ENCODE measurements at regions not wholly inside any gene's neighbourhood (a gene's known extent, or its start where the extent isn't known, plus 50 kb on each side); places are given as distances from the start of the nearest gene placed in this dataset.

DNA sequence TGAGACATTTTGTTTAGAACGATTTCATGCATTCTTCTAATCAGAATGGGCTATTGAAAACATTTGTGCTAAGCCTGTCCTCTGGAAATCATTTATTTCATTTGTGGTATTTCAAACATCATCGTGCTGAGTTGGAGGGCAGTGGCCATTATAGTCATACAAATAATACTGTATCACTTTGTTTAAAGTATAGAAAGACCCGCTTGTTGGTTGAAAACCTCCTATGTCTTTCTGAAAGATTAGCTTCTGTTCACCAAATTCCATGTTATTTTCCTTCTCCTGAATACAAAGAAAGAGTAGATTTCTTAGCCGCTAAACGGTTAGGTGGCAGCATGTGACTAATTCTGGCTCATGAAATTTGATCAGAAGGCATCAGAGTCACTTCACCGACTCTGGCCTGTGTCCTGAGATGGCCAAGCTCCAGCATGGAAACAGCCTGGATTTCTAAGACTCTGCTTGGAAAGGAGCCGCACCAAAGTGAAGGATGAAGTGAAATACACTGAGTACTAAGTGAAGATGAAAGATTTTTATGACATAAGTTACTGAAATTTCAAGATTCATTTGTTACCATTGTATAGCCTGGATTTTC is 355.1 kb downstream of the USP25 start:
- H3K4me3 ChIP-seq (ENCODE audit: severe bottlenecking): no peak overlapping the region
- no peaks in the 10 kb centered on the region for H3K9me3 ChIP-seq (ENCODE audit: severe bottlenecking)
- no peak for ATAC-seq (ENCODE audit: low read depth)
- TF ChIP-seq, protein P1, sequence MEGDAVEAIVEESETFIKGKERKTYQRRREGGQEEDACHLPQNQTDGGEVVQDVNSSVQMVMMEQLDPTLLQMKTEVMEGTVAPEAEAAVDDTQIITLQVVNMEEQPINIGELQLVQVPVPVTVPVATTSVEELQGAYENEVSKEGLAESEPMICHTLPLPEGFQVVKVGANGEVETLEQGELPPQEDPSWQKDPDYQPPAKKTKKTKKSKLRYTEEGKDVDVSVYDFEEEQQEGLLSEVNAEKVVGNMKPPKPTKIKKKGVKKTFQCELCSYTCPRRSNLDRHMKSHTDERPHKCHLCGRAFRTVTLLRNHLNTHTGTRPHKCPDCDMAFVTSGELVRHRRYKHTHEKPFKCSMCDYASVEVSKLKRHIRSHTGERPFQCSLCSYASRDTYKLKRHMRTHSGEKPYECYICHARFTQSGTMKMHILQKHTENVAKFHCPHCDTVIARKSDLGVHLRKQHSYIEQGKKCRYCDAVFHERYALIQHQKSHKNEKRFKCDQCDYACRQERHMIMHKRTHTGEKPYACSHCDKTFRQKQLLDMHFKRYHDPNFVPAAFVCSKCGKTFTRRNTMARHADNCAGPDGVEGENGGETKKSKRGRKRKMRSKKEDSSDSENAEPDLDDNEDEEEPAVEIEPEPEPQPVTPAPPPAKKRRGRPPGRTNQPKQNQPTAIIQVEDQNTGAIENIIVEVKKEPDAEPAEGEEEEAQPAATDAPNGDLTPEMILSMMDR (IDR thresholded peaks at IDR 0.05; ENCODE audit: poor library complexity, severe bottlenecking): no peak
- H3K36me3 ChIP-seq (ENCODE audit: low read depth): no peaks in the 10 kb centered on the region
- no peak for DNase-seq (ENCODE audit: low spot score)
- peaks cover 11% of the 10 kb centered on the region for H3K4me1 ChIP-seq (ENCODE audit: insufficient read depth, poor library complexity, severe bottlenecking)
- H3K27ac ChIP-seq (ENCODE audit: poor library complexity, severe bottlenecking): no peak overlapping the region
- H3K27me3 ChIP-seq (ENCODE audit: insufficient read depth, poor library complexity, severe bottlenecking): no peaks in the 10 kb centered on the region

DNA sequence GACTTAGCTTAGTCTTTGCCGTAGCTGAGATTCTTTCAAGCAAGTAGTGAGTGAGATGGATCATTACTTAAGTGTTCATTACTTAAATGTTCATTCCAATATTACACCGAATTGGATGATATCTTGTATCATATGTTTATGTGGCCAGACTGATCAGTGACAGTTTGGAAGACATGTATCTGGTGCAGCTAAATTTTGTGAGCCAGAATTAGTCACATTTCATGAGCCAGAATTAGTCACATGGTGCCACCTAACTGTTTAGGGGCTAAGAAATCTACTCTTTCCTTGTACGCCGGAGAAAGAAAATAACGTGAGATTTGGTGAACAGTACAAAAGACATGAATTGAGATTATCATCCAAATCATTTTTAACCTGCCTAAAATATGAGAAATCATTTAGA is 355.6 kb downstream of the USP25 start:
- H3K4me3 ChIP-seq (ENCODE audit: severe bottlenecking): no peak overlapping the region
- DNase-seq (ENCODE audit: low spot score) (no peak), ATAC-seq (ENCODE audit: low read depth) (no peak)
- no peaks in the 10 kb centered on the region for H3K9me3 ChIP-seq (ENCODE audit: severe bottlenecking)
- no peaks in the 10 kb centered on the region for H3K27me3 ChIP-seq (ENCODE audit: insufficient read depth, poor library complexity, severe bottlenecking)
- TF ChIP-seq, protein P1 (IDR thresholded peaks at IDR 0.05; ENCODE audit: poor library complexity, severe bottlenecking): no peak
- no peaks in the 10 kb centered on the region for H3K36me3 ChIP-seq (ENCODE audit: low read depth)
- H3K4me1 ChIP-seq (ENCODE audit: insufficient read depth, poor library complexity, severe bottlenecking): peaks cover 6% of the 10 kb centered on the region
- H3K27ac ChIP-seq (ENCODE audit: poor library complexity, severe bottlenecking): no peak overlapping the region

DNA sequence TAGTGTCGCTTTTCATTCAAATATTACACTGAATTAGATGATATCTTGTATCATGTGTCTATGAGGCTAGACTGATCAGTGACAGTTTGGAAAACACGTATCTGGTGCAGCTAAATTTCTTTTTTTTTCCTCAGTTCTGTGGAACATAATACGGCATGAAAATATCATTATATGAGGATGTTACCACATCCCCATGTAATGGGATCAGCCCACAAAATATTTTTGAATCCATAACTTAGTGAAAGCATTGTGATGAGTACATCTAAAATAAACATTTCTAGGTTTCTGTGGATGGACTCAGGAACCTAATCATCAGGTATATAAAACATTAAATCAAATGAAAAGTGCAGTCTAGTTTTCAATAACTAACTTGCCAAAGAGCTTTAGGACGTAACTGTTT is 356.3 kb downstream of the USP25 start:
- no peaks in the 10 kb centered on the region for H3K36me3 ChIP-seq (ENCODE audit: low read depth)
- no peaks in the 10 kb centered on the region for H3K27me3 ChIP-seq (ENCODE audit: insufficient read depth, poor library complexity, severe bottlenecking)
- ATAC-seq (ENCODE audit: low read depth): no peak
- TF ChIP-seq, protein P1 (IDR thresholded peaks at IDR 0.05; ENCODE audit: poor library complexity, severe bottlenecking): no peak
- no peaks in the 10 kb centered on the region for H3K9me3 ChIP-seq (ENCODE audit: severe bottlenecking)
- H3K4me1 ChIP-seq (ENCODE audit: insufficient read depth, poor library complexity, severe bottlenecking): no peaks in the 10 kb centered on the region
- DNase-seq (ENCODE audit: low spot score): no peak
- H3K4me3 ChIP-seq (ENCODE audit: severe bottlenecking): no peak overlapping the region
- no peak overlapping the region for H3K27ac ChIP-seq (ENCODE audit: poor library complexity, severe bottlenecking)

DNA sequence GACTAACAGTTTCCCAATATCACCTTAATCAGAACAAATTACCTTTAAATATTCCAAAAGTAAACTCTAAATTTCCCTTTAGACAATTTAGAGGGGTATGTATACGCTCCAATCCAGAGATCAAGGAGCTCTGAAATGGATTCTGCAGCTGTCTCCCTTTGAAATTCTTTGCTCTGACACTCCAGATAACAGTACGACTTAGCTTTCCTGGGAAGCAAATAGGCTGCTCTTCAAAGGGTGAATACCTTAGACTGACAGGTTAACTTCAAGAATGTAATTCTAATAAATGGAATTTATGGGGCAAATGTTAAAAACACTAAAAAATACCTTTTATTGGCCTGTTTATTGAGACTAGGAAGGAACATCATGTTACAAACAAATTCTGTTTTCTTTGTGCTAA is 357.2 kb downstream of the USP25 start:
- Histone ChIP-seq H3K27ac (ENCODE audit: poor library complexity, severe bottlenecking) (no peak overlapping the region), H3K9me3 (ENCODE audit: severe bottlenecking) (no peaks in the 10 kb centered on the region)
- ATAC-seq (ENCODE audit: low read depth): no peak

DNA sequence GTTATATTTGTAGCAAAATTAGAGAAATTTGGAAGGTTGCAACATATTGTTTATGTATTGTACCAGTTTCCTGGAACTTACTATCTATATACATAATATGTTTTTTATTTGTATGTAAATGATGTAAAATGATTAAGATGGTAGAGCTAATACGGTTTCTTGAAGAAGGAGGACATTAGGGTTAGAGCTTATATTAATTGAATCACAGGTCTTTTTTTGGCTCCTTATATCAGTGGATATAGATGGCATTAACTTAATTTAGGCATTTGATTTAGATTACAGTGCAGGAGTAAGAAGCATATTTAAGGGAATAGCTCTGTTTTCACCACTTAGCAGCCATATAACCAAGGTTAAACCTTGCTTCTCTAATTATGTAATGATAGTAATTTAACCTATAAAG is 357.7 kb downstream of the USP25 start:
- Histone ChIP-seq H3K9me3 (ENCODE audit: severe bottlenecking) (no peaks in the 10 kb centered on the region), H3K36me3 (ENCODE audit: low read depth) (no peaks in the 10 kb centered on the region), H3K27me3 (ENCODE audit: insufficient read depth, poor library complexity, severe bottlenecking) (no peaks in the 10 kb centered on the region), H3K27ac (ENCODE audit: poor library complexity, severe bottlenecking) (no peak overlapping the region), H3K4me3 (ENCODE audit: severe bottlenecking) (no peak overlapping the region), H3K4me1 (ENCODE audit: insufficient read depth, poor library complexity, severe bottlenecking) (no peaks in the 10 kb centered on the region)
- ATAC-seq (ENCODE audit: low read depth): no peak
- DNase-seq (ENCODE audit: low spot score): no peak
- TF ChIP-seq, protein P1 (IDR thresholded peaks at IDR 0.05; ENCODE audit: poor library complexity, severe bottlenecking): no peak

More for the DNA sequence above, 357.2 kb downstream of the USP25 start:
- H3K27me3 ChIP-seq (ENCODE audit: insufficient read depth, poor library complexity, severe bottlenecking): no peaks in the 10 kb centered on the region
- H3K4me1 ChIP-seq (ENCODE audit: insufficient read depth, poor library complexity, severe bottlenecking): no peaks in the 10 kb centered on the region
- no peaks in the 10 kb centered on the region for H3K36me3 ChIP-seq (ENCODE audit: low read depth)
- H3K4me3 ChIP-seq (ENCODE audit: severe bottlenecking): no peak overlapping the region
- no peak for DNase-seq (ENCODE audit: low spot score)
- TF ChIP-seq, protein P1 (IDR thresholded peaks at IDR 0.05; ENCODE audit: poor library complexity, severe bottlenecking): no peak

All from RWPE2 (cell line).